RWPE1 (cell line): ENCODE measurements at regions not wholly inside any gene's neighbourhood (a gene's known extent, or its start where the extent isn't known, plus 50 kb on each side); places are given as distances from the start of the nearest gene placed in this dataset.

Experiments used
- CTCF ChIA-PET: fragments of 350-600 bp; sonication (Branson Sonifier 250); formaldehyde crosslinking; extraction: SDS; loops from one replicate; lab custom pipeline; 2021; lab: Yijun Ruan, JAX
- POLR2A ChIA-PET: fragments of 400-600 bp; formaldehyde crosslinking; extraction: SDS; loops from one replicate; lab custom pipeline; 2020; ENCODE audit warnings: antibody characterized with exemption; ENCODE audit not compliant: low non-redundant PET; lab: Yijun Ruan, JAX
- DNase-seq: peaks from one replicate; pipeline ENCODE4 v3.0.0; 2012; ENCODE audit warnings: low spot score
- H3K27ac ChIP-seq: fragments of 450-650 bp; 2 replicates; pipeline ENCODE4 v1.5.1; 2017
- CTCF ChIP-seq: fragments of 450-650 bp; conservative IDR thresholded peaks from 2 replicates; pipeline ENCODE4 v1.5.1; 2017; ENCODE audit warnings: low read depth, mild to moderate bottlenecking

- H3K27ac ChIP-seq = no peak overlapping the region
- no peak for TF ChIP-seq CTCF
- no peak for DNase-seq
- ChIA-PET CTCF (no interaction called here), POLR2A (interaction anchor here (0.6 kb wide), 1 partner anchor 848 kb away, joined by 3 read pairs; no protein-coding TSS in a partner anchor)
Measured at GRCh38 chr5:101600614-101601013, 695.5 kb downstream of the SLCO4C1 start.

- TF ChIP-seq CTCF = no peak
- DNase-seq = no peak
- ChIA-PET POLR2A (no interaction called here), CTCF (no interaction called here)
- H3K27ac ChIP-seq = no peak overlapping the region
Measured at GRCh38 chr5:101590384-101590783, 687.3 kb upstream of the ST8SIA4 start.

GRCh38 chr5:101585366-101585765 is 682.3 kb upstream of the ST8SIA4 start:
- no peak for TF ChIP-seq CTCF
- no peak for DNase-seq
- POLR2A ChIA-PET = no interaction called here
- H3K27ac ChIP-seq = no peak overlapping the region
- CTCF ChIA-PET = interaction anchor here (0.6 kb wide), 1 partner anchor 1058 kb away, joined by 5 read pairs; no protein-coding TSS in a partner anchor

GRCh38 chr5:101580591-101580990 is 677.5 kb upstream of the ST8SIA4 start:
- DNase-seq = no peak
- H3K27ac ChIP-seq = no peak overlapping the region
- CTCF ChIA-PET = no interaction called here
- TF ChIP-seq CTCF = no peak
- POLR2A ChIA-PET = no interaction called here

- POLR2A ChIA-PET = no interaction called here
- TF ChIP-seq CTCF = no peak
- no peak overlapping the region for H3K27ac ChIP-seq
- DNase-seq = no peak
- CTCF ChIA-PET = no interaction called here
Measured at GRCh38 chr5:101574017-101574416, 670.9 kb upstream of the ST8SIA4 start.

- CTCF ChIA-PET = interaction anchor here (0.7 kb wide), 1 partner anchor 273 kb away, joined by 3 read pairs; no protein-coding TSS in a partner anchor
- no peak for TF ChIP-seq CTCF
- no peak for DNase-seq
- no peak overlapping the region for H3K27ac ChIP-seq
- POLR2A ChIA-PET = no interaction called here
Measured at GRCh38 chr5:101561018-101561417, 657.9 kb upstream of the ST8SIA4 start.
